ENCODE measurements at regions not wholly inside any gene's neighbourhood (a gene's known extent, or its start where the extent isn't known, plus 50 kb on each side); places are given as distances from the start of the nearest gene placed in this dataset.

DNA sequence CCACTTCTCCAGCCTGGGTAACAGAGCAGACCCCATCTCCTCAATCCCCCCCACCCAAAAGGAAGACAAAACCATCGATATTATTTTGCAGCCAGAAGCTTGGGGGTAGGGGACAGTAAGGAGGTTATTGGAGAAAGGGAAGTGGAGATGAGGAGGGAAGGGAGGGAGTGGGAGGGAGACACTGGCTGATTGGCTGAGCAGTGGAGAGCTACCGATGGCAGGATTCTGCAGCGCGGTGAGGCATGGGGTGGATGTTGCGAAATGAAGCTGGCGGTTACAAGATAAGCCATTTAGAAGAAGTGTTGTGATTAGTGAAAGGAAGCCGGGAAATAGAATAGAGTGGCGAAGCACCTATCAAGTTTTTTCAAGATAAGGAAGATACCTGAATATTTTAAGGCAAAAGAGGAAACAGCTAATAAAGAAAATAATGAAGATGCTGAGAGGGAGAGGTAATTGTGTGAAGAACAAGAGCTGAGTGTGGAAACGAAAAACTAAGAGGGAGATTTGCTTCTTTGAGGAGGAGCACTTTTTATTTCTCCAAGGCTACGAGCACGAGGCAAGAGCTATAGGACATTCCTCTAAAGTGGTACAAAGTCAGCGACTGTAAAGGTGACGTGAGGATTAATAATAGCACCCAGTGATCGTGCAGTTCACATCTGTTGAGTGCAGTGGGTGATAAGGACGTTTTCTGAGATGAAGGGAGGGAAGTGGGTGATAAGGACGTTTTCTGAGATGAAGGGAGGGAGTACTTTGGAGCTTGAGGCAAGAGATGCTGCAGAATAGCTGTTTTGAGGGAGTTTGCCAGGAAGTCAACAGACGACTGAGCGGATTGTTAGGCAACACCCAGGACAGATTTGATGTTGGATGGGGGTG lies 103.2 kb upstream of the KIF26B start:
- H3K27ac Mint-ChIP-seq = peak overlapping the region in 4 of 8 donors; percentile 4 to 62 (median 24)

DNA sequence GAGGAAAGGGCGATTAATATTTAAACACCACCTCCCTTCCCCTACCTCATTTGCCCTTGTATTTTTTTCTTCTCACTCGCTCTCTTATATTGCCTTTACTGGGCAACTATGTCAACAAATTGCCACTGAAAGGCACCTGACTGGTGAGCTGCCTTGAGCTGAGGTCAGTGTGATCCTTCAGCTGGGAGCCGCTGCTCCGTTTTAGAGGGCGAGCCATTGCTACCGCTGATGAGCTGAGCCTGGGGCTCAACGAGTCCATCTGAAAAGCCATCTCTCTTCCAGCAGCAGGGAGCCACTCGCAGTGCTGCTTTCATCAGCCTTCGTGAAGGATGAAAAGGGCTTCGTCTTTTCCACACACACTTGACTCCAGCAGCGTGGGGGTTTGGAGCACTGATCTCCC lies 108.0 kb upstream of the KIF26B start:
- no peaks in the 10 kb centered on the region for H3K9me3 ChIP-seq (ENCODE audit: low read length)
- Mint-ChIP-seq H3K9me3 (no peaks in the 10 kb centered on the region), H3K4me3 (no peak overlapping the region), H3K27ac (no peak overlapping the region), H3K27me3 (peaks cover 5 to 7% of the 10 kb centered on the region in 2 donors), H3K36me3 (no peaks in the 10 kb centered on the region), H3K4me1 (peaks cover 6 to 8% (median 7%) of the 10 kb centered on the region in 3 donors)
- POLR2A ChIA-PET = no interaction called here
- no peak overlapping the region for H3K27ac ChIP-seq (ENCODE audit: low read depth, low read length)
- DNase-seq = no peak
- CTCF ChIA-PET = interaction anchor here (1.1 to 6.8 kb wide), 2 partner anchors 246 to 250 kb away, joined by 3 to 47 read pairs; no protein-coding TSS in a partner anchor
- H3K4me3 ChIP-seq (ENCODE audit: low read length) = no peak overlapping the region
- H3K36me3 ChIP-seq (ENCODE audit: insufficient read depth, low read length) = no peaks in the 10 kb centered on the region
- no peaks in the 10 kb centered on the region for H3K27me3 ChIP-seq (ENCODE audit: insufficient read depth, low read length, poor library complexity, severe bottlenecking)
- no peaks in the 10 kb centered on the region for H3K4me1 ChIP-seq (ENCODE audit: insufficient read depth, low read length)

More for the DNA sequence above, 103.2 kb upstream of the KIF26B start:
- H3K9me3 ChIP-seq (ENCODE audit: low read length) = no peaks in the 10 kb centered on the region
- no peaks in the 10 kb centered on the region for H3K4me1 ChIP-seq (ENCODE audit: insufficient read depth, low read length)
- ChIA-PET POLR2A (no interaction called here), CTCF (interaction anchor here (1.2 to 3.1 kb wide), 2 partner anchors 9 to 253 kb away, joined by 3 to 11 read pairs; no protein-coding TSS in a partner anchor)
- H3K27me3 ChIP-seq (ENCODE audit: insufficient read depth, low read length, poor library complexity, severe bottlenecking) = no peaks in the 10 kb centered on the region
- no peaks in the 10 kb centered on the region for H3K36me3 ChIP-seq (ENCODE audit: insufficient read depth, low read length)
- Mint-ChIP-seq H3K4me3 (peak overlapping the region in 4 of 7 donors; percentile 19 to 63 (median 42)), H3K27me3 (peaks cover 7 to 18% of the 10 kb centered on the region in 2 donors), H3K36me3 (peaks cover 0 to 4% (median 3%) of the 10 kb centered on the region in 3 donors), H3K4me1 (peaks cover 9 to 11% (median 11%) of the 10 kb centered on the region in 3 donors), H3K9me3 (no peaks in the 10 kb centered on the region)
- DNase-seq = no peak
- no peak overlapping the region for H3K27ac ChIP-seq (ENCODE audit: low read depth, low read length)
- peak overlapping the region; percentile 33 for H3K4me3 ChIP-seq (ENCODE audit: low read length)

DNA sequence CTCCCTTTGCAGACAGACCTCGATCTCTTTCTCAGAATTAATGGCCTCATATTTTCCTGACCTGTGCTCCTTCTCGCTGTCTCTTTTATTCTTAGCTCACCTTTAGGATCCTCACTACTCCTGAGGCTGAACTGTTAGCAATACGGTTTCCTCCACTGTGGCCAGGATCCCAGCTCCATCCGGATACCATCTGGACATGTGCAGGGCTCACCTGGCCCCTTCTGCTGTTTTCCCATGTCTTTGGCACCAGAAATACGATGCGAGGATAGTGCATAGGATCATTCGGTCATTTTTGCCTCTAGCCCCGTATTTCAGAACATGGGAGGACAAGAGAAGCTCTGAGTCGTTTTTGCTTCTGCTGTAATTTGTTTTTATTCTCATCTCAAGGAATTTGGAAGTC lies 108.5 kb upstream of the KIF26B start:
- no peaks in the 10 kb centered on the region for H3K9me3 ChIP-seq (ENCODE audit: low read length)
- no peaks in the 10 kb centered on the region for H3K36me3 ChIP-seq (ENCODE audit: insufficient read depth, low read length)
- CTCF ChIA-PET = interaction anchor here (0.7 to 6.8 kb wide), 3 partner anchors 245 to 443 kb away, joined by 3 to 47 read pairs (median 3); no protein-coding TSS in a partner anchor
- no peaks in the 10 kb centered on the region for H3K4me1 ChIP-seq (ENCODE audit: insufficient read depth, low read length)
- Mint-ChIP-seq H3K27ac (peak overlapping the region in 1 of 8 donors; percentile 83), H3K4me3 (no peak overlapping the region), H3K36me3 (no peaks in the 10 kb centered on the region), H3K27me3 (peaks cover 3 to 4% of the 10 kb centered on the region in 2 donors), H3K4me1 (peaks cover 2 to 3% (median 3%) of the 10 kb centered on the region in 3 donors), H3K9me3 (no peaks in the 10 kb centered on the region)
- POLR2A ChIA-PET = no interaction called here
- no peaks in the 10 kb centered on the region for H3K27me3 ChIP-seq (ENCODE audit: insufficient read depth, low read length, poor library complexity, severe bottlenecking)
- no peak overlapping the region for H3K27ac ChIP-seq (ENCODE audit: low read depth, low read length)
- DNase-seq = no peak
- no peak overlapping the region for H3K4me3 ChIP-seq (ENCODE audit: low read length)

DNA sequence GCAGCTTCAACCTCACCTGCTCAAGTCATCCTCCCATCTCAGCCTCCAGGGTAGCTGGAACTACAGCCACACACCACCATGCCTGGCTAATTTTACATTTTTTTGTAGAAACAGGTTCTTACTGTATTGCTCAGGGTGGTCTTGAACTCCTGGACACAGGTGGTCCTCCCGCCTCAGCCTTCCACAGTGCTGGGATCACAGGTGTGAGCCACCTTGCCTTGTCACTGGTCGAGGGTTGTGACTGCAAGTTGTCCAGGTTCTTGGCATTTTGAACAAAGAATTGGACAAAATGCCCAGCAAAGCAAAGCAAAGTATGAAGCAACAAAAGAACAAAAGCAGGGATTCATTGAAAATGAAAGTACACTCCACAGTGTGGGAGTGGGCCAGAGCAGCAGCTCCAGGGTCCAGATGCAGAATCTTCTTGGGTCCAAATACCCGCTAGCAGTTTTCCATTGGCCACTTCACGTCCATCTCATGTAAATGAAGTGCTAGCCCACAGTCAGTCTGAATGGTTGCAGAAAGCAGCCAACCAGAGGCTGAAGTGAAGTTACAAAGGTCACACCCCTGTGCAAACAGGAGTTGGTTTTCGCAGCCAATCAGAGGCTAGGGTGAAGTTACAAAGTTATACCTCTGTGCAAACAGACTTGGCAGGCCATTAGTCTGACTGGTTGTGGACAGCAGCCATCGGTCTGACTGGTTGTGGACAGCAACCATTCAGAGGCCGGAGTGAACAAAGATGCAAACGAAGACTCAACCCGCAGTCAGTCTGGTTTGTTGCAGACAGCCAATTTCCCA lies 109.5 kb upstream of the KIF26B start:
- Histone ChIP-seq H3K27me3 (ENCODE audit: insufficient read depth, low read length, poor library complexity, severe bottlenecking) (no peaks in the 10 kb centered on the region), H3K4me1 (ENCODE audit: insufficient read depth, low read length) (no peaks in the 10 kb centered on the region), H3K9me3 (ENCODE audit: low read length) (no peaks in the 10 kb centered on the region), H3K27ac (ENCODE audit: low read depth, low read length) (no peak overlapping the region), H3K4me3 (ENCODE audit: low read length) (no peak overlapping the region), H3K36me3 (ENCODE audit: insufficient read depth, low read length) (no peaks in the 10 kb centered on the region)
- ChIA-PET POLR2A (no interaction called here), CTCF (interaction anchor here (4.0 to 6.8 kb wide), 2 partner anchors 244 to 248 kb away, joined by 47 to 66 read pairs; no protein-coding TSS in a partner anchor)
- Mint-ChIP-seq H3K27me3 (peaks cover 0 to 1% of the 10 kb centered on the region in 2 donors), H3K4me3 (no peak overlapping the region), H3K9me3 (no peaks in the 10 kb centered on the region), H3K27ac (no peak overlapping the region), H3K36me3 (no peaks in the 10 kb centered on the region), H3K4me1 (no peaks in the 10 kb centered on the region)
- DNase-seq = no peak

DNA sequence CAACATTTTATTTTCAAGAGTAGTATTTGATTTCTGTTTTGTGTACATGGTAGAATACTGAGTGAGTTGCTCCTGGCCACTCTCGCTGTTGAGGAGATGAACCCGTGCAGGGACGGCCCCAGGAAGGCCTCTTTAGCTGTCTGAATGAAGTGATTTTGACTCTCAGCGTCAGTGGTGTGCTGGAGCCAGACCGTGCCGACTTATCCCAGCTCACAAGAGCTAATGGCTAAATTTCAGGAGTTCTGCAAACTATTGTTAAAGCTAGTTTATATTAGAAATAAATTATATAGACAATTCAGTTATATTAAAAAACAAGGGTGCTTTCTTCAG lies 111.2 kb upstream of the KIF26B start:
- POLR2A ChIA-PET = interaction anchor here (1.4 kb wide), 1 partner anchor 180 kb away, joined by 4 read pairs; the partner anchor contains the start of gene HNRNPU
- H3K27ac Mint-ChIP-seq = no peak overlapping the region
- H3K4me1 Mint-ChIP-seq = no peaks in the 10 kb centered on the region
- no peaks in the 10 kb centered on the region for H3K9me3 ChIP-seq (ENCODE audit: low read length)
- H3K4me1 ChIP-seq (ENCODE audit: insufficient read depth, low read length) = no peaks in the 10 kb centered on the region
- H3K27ac ChIP-seq (ENCODE audit: low read depth, low read length) = no peak overlapping the region
- no peaks in the 10 kb centered on the region for H3K27me3 ChIP-seq (ENCODE audit: insufficient read depth, low read length, poor library complexity, severe bottlenecking)
- H3K9me3 Mint-ChIP-seq = no peaks in the 10 kb centered on the region
- no peaks in the 10 kb centered on the region for H3K36me3 Mint-ChIP-seq
- no peak overlapping the region for H3K4me3 Mint-ChIP-seq
- DNase-seq = no peak
- CTCF ChIA-PET = interaction anchor here (0.9 to 6.8 kb wide), 17 partner anchors 9 to 443 kb away, joined by 3 to 66 read pairs (median 5); no protein-coding TSS in a partner anchor
- peaks cover 0 to 1% of the 10 kb centered on the region in 2 donors for H3K27me3 Mint-ChIP-seq
- no peak overlapping the region for H3K4me3 ChIP-seq (ENCODE audit: low read length)
- H3K36me3 ChIP-seq (ENCODE audit: insufficient read depth, low read length) = no peaks in the 10 kb centered on the region

DNA sequence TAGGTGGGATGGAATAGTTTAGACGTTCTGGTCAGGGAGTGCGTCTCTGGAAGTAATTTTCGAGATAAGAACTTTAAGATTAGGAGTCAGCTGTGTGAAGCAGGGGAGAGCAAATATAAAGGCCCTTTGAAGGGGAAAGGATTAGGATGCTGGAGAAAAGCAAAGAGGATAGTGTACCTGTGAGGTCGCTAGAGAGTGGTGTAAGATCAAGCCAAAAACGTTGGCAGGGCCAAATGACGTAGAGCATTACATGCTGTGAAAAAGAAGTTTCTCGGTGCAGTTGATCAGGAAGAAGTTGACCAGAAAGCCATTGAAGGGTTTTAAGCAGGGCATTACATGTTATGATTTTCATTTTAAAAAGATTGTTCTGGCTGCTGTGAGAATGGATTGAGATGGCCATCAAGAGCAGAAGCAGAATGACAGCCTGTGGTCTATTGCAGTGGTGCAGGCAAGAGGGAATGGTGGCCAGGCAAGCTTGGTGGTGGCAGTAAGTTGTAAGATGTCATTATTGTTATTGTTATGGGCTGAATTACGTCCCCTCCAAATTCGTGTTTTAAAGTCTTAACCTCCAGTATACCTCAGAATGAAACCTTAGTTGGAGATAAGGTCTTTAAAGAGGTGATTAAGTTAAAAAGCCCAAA lies 113.6 kb upstream of the KIF26B start:
- Histone ChIP-seq H3K9me3 (ENCODE audit: low read length) (no peaks in the 10 kb centered on the region), H3K27ac (ENCODE audit: low read depth, low read length) (no peak overlapping the region), H3K27me3 (ENCODE audit: insufficient read depth, low read length, poor library complexity, severe bottlenecking) (no peaks in the 10 kb centered on the region), H3K4me3 (ENCODE audit: low read length) (no peak overlapping the region), H3K36me3 (ENCODE audit: insufficient read depth, low read length) (no peaks in the 10 kb centered on the region), H3K4me1 (ENCODE audit: insufficient read depth, low read length) (no peaks in the 10 kb centered on the region)
- Mint-ChIP-seq H3K4me3 (no peak overlapping the region), H3K27me3 (no peaks in the 10 kb centered on the region), H3K36me3 (no peaks in the 10 kb centered on the region), H3K9me3 (no peaks in the 10 kb centered on the region), H3K27ac (no peak overlapping the region), H3K4me1 (no peaks in the 10 kb centered on the region)
- no peak for DNase-seq
- ChIA-PET CTCF (interaction anchor here (1.2 to 6.8 kb wide), 9 partner anchors 9 to 437 kb away, joined by 5 to 66 read pairs (median 12); partner anchors contain the start of gene HNRNPU), POLR2A (no interaction called here)

DNA sequence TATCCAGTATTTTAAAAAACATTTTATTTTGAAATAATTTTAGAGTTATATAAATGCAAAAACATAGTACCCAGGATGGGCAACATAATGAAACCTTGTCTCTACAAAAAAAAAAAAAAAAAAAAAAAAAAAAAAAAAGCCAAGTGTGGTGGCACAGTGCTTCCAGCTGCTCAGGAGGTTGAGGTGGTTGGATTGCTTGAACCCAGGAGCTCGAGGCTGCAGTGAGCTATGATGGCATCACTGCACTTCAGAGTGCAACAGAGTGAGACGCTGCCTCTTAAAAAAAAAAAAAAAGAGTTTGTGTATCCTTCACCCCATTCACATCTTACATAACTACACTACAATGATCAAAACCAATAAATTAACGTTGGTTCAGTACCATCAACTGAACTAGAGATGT lies 115.6 kb upstream of the KIF26B start:
- ChIA-PET POLR2A (no interaction called here), CTCF (interaction anchor here (2.0 kb wide), 1 partner anchor 242 kb away, joined by 4 read pairs; no protein-coding TSS in a partner anchor)
- Histone ChIP-seq H3K36me3 (ENCODE audit: insufficient read depth, low read length) (no peaks in the 10 kb centered on the region), H3K27ac (ENCODE audit: low read depth, low read length) (no peak overlapping the region), H3K27me3 (ENCODE audit: insufficient read depth, low read length, poor library complexity, severe bottlenecking) (no peaks in the 10 kb centered on the region), H3K9me3 (ENCODE audit: low read length) (no peaks in the 10 kb centered on the region), H3K4me3 (ENCODE audit: low read length) (no peak overlapping the region), H3K4me1 (ENCODE audit: insufficient read depth, low read length) (no peaks in the 10 kb centered on the region)
- Mint-ChIP-seq H3K9me3 (no peaks in the 10 kb centered on the region), H3K4me1 (no peaks in the 10 kb centered on the region), H3K27me3 (no peaks in the 10 kb centered on the region), H3K27ac (no peak overlapping the region), H3K36me3 (no peaks in the 10 kb centered on the region), H3K4me3 (no peak overlapping the region)
- DNase-seq = no peak
